GM12878 (cell line): ENCODE measurements at regions not wholly inside any gene's neighbourhood (a gene's known extent, or its start where the extent isn't known, plus 50 kb on each side); places are given as distances from the start of the nearest gene placed in this dataset.

Experiments
- ATAC-seq: fragments of 200-7000 bp; cut with Tn5 transposase; 3 replicates; pipeline ENCODE4 v1.9.1; 2020; ENCODE audit warnings: mild to moderate bottlenecking, moderate library complexity
- BruUV-seq: library from RNA; stranded (reverse); fragments of 400-500 nt; replicated peaks from 2 replicates; lab custom pipeline; 2021; lab: Mats Ljungman, UMichigan
- CTCF ChIA-PET: fragments of 300-600 bp; sonication (Branson Sonifier 250); formaldehyde crosslinking; extraction: SDS; loops from one replicate; lab custom pipeline; 2021; ENCODE audit warnings: inconsistent platforms; lab: Yijun Ruan, JAX
- POLR2A ChIA-PET: fragments of 350-600 bp; formaldehyde crosslinking; extraction: SDS; loops from one replicate; lab custom pipeline; 2021; ENCODE audit warnings: inconsistent platforms; lab: Charles Lee
- RAD21 ChIA-PET: fragments of 300-600 bp; sonication (Branson Sonifier 250); formaldehyde crosslinking; loops from one replicate; lab custom pipeline; 2023; ENCODE audit warnings: antibody characterized with exemption; ENCODE audit not compliant: unreplicated experiment; lab: Charles Lee
- SMC1A ChIA-PET: fragments of 300-600 bp; sonication (Branson Sonifier 250); formaldehyde crosslinking; loops from one replicate; lab custom pipeline; 2023; ENCODE audit not compliant: unreplicated experiment, uncharacterized antibody; lab: Charles Lee
- DNase-seq: peaks from one replicate; pipeline ENCODE4 v3.0.0-alpha.2; 2011; ENCODE audit warnings: low read depth, low spot score
- FAIRE-seq: peaks from 3 replicates; lab custom pipeline; 2011; peaks lifted over from hg19 to GRCh38; lab: Jason Lieb, UNC
- H2AFZ ChIP-seq: 2 replicates; pipeline ENCODE4 v1.6.0; 2011; ENCODE audit warnings: low read depth, low read length, control low read depth; ENCODE audit not compliant: control insufficient read depth
- H3K27ac ChIP-seq: 2 replicates; pipeline ENCODE4 v1.5.1; 2011; ENCODE audit warnings: control low read depth; ENCODE audit not compliant: control insufficient read depth, insufficient read depth
- H3K27me3 ChIP-seq, 2 experiments: replicated peaks in 1 of 2; 2 replicates each; pipeline versions ENCODE4 v1.6.0 to v1.6.1; 2011; ENCODE audit warnings: low read length in 1 of 2; ENCODE audit not compliant: control insufficient read depth in 2 of 2, insufficient read depth in 2 of 2
- H3K36me3 ChIP-seq, 2 experiments: 2 replicates each; pipeline ENCODE4 v1.5.1; 2011; ENCODE audit warnings: low read length in 1 of 2; ENCODE audit not compliant: control insufficient read depth in 2 of 2, insufficient read depth in 2 of 2
- H3K4me1 ChIP-seq: 2 replicates; pipeline ENCODE4 v1.6.1; 2011; ENCODE audit warnings: mild to moderate bottlenecking, low read length, moderate library complexity, mixed read lengths; ENCODE audit not compliant: control insufficient read depth, insufficient read depth
- H3K4me2 ChIP-seq: 2 replicates; pipeline ENCODE4 v1.6.0; 2011; ENCODE audit warnings: control low read depth; ENCODE audit not compliant: control insufficient read depth, insufficient read depth
- H3K4me3 ChIP-seq: fragments of 200-600 bp; sonication (generic); 2 replicates; pipeline ENCODE4 v1.5.1; 2016
- H3K79me2 ChIP-seq: 2 replicates; pipeline ENCODE4 v1.6.0; 2011; ENCODE audit warnings: low read length; ENCODE audit not compliant: control insufficient read depth, insufficient read depth
- H3K9ac ChIP-seq: 2 replicates; pipeline ENCODE4 v1.8.0; 2011; ENCODE audit warnings: low read length, control low read depth, mixed read lengths; ENCODE audit not compliant: control insufficient read depth, insufficient read depth
- H3K9me3 ChIP-seq: replicated peaks from 3 replicates; pipeline ENCODE4 v1.5.1; 2011; ENCODE audit warnings: mild to moderate bottlenecking, low read length; ENCODE audit not compliant: control insufficient read depth, insufficient read depth
- H4K20me1 ChIP-seq: 2 replicates; pipeline ENCODE4 v1.6.0; 2011; ENCODE audit not compliant: control insufficient read depth, insufficient read depth
- EGR1 ChIP-seq, 2 experiments: IDR thresholded peaks; 1 replicate in 1 of 2; 2 replicates in 1 of 2; pipeline ENCODE4 v1.6.1; 2011 to 2012; ENCODE audit warnings: low read depth in 2 of 2, low read length in 2 of 2, borderline replicate concordance in 1 of 2, mild to moderate bottlenecking in 1 of 2, moderate library complexity in 1 of 2
- MTA3 ChIP-seq: IDR thresholded peaks from 2 replicates; pipeline ENCODE4 v1.6.1; 2012; ENCODE audit warnings: low read length, inconsistent platforms, borderline replicate concordance
- NR2C2 ChIP-seq: IDR thresholded peaks from 2 replicates; pipeline ENCODE4 v1.6.1; 2011; ENCODE audit warnings: borderline replicate concordance, low read depth; ENCODE audit not compliant: control insufficient read depth, insufficient read length
- PKNOX1 ChIP-seq: fragments of 450-650 bp; IDR thresholded peaks from 2 replicates; pipeline ENCODE4 v1.6.1; 2016; ENCODE audit warnings: mild to moderate bottlenecking
- SIX5 ChIP-seq: IDR thresholded peaks from 2 replicates; pipeline ENCODE4 v1.6.1; 2011; ENCODE audit warnings: mild to moderate bottlenecking, low read depth, low read length, moderate library complexity; ENCODE audit not compliant: severe bottlenecking
- SREBF1 ChIP-seq: IDR thresholded peaks from 2 replicates; pipeline ENCODE4 v1.6.1; 2012; ENCODE audit warnings: mild to moderate bottlenecking, low read length
- ZNF24 ChIP-seq: fragments of 450-650 bp; IDR thresholded peaks from 2 replicates; pipeline ENCODE4 v1.6.1; 2017; ENCODE audit warnings: antibody characterized with exemption, mild to moderate bottlenecking
- WGBS: methylation state at CpG from one replicate; pipeline ENCODE4 v1.1.6; 2016; ENCODE audit warnings: low lambda C conversion rate; ENCODE audit not compliant: insufficient replicate concordance, insufficient coverage; ENCODE audit errors: missing lambda C conversion rate; 5-methylcytosine and 5-hydroxymethylcytosine counted together
- in situ Hi-C: fragments of 300-500 bp; cut with MboI; formaldehyde crosslinking; loops from 9 replicates; pipeline ENCODE4 v1.14.3; 2018; ENCODE audit warnings: mixed read lengths
- intact Hi-C: fragments of 100-400 bp; cut with micrococcal nuclease; formaldehyde crosslinking; loops from one replicate; pipeline ENCODE4 v1.14.2; 2022; ENCODE audit not compliant: unreplicated experiment

GRCh38 chr9:82148426-82148810, 159.8 kb downstream of the SPATA31D1 start:
- H3K4me1 ChIP-seq: no peaks in the 10 kb centered on the region
- in situ Hi-C loops: no loop called here
- intact Hi-C loops: no loop called here
- H2AFZ ChIP-seq: no peak overlapping the region
- H3K27me3 ChIP-seq: no peaks in the 10 kb centered on the region
- no peak for ATAC-seq
- no peaks in the 10 kb centered on the region for H3K79me2 ChIP-seq
- RAD21 ChIA-PET: no interaction called here
- SMC1A ChIA-PET: no interaction called here
- CTCF ChIA-PET: no interaction called here
- H3K4me2 ChIP-seq: no peak overlapping the region
- H3K9me3 ChIP-seq: no peaks in the 10 kb centered on the region
- H3K9ac ChIP-seq: no peak overlapping the region
- POLR2A ChIA-PET: no interaction called here
- no peak for FAIRE-seq
- DNase-seq: no peak
- no peak overlapping the region for H3K27ac ChIP-seq
- 0% methylated on average over 1 of the region's 1 CpG for WGBS
- H3K4me3 ChIP-seq: no peak overlapping the region
- H4K20me1 ChIP-seq: no peaks in the 10 kb centered on the region
- H3K36me3 ChIP-seq: no peaks in the 10 kb centered on the region
- TF ChIP-seq EGR1 (IDR thresholded peaks at IDR 0.05; ENCODE audit: borderline replicate concordance in 1 of 2, low read depth in 2 of 2, low read length in 2 of 2) (no peak), ZNF24 (no peak), MTA3 (no peak), SREBF1 (no peak), PKNOX1 (no peak), SIX5 (no peak), NR2C2 (no peak)
- BruUV-seq: no TSS peak
